BLaER1 (cell line): ENCODE measurements at regions not wholly inside any gene's neighbourhood (a gene's known extent, or its start where the extent isn't known, plus 50 kb on each side); places are given as distances from the start of the nearest gene placed in this dataset.
"Not testable (repeated sequence)": the region's sequence is repeated elsewhere in the genome, so short reads cannot be mapped to it uniquely, and the experiment has no call there.

Experiments used
- H3K27ac ChIP-seq: shearing (Covaris generic); formaldehyde crosslinking; 2 replicates; pipeline ENCODE4 v1.8.1; 2022
- H3K27me3 ChIP-seq: shearing (Covaris generic); formaldehyde crosslinking; 2 replicates; pipeline ENCODE4 v1.8.1; 2022
- H3K36me3 ChIP-seq: shearing (Covaris generic); formaldehyde crosslinking; 2 replicates; pipeline ENCODE4 v1.8.1; 2022
- H3K4me1 ChIP-seq: shearing (Covaris generic); formaldehyde crosslinking; 2 replicates; pipeline ENCODE4 v1.8.1; 2022
- H3K4me2 ChIP-seq: shearing (Covaris generic); formaldehyde crosslinking; 2 replicates; pipeline ENCODE4 v1.8.1; 2022
- H3K4me3 ChIP-seq: shearing (Covaris generic); formaldehyde crosslinking; 2 replicates; pipeline ENCODE4 v1.8.1; 2022
- H3K9ac ChIP-seq: shearing (Covaris generic); formaldehyde crosslinking; 2 replicates; pipeline ENCODE4 v1.8.1; 2022
- H3K9me3 ChIP-seq: shearing (Covaris generic); formaldehyde crosslinking; 2 replicates; pipeline ENCODE4 v1.8.1; 2022
- H4K20me1 ChIP-seq: shearing (Covaris generic); formaldehyde crosslinking; 2 replicates; pipeline ENCODE4 v1.8.1; 2022
- Cebpa-rat ChIP-seq: shearing (Covaris generic); IDR thresholded peaks from 2 replicates; pipeline ENCODE4 v1.8.1; 2022

GRCh38 chr3:115281697-115282675 lies 134.9 kb upstream of the ZBTB20 start:
- TF ChIP-seq Cebpa-rat, result no peak
- H3K36me3 ChIP-seq, result no peaks in the 10 kb centered on the region
- H3K4me2 ChIP-seq, result no peak overlapping the region
- no peaks in the 10 kb centered on the region for H4K20me1 ChIP-seq
- H3K4me1 ChIP-seq, result 0 out of 2 replicates have a peak, but pooled peaks cover 4% of the 10 kb centered on the region
- H3K9ac ChIP-seq, result no peak overlapping the region
- no peaks in the 10 kb centered on the region for H3K27me3 ChIP-seq
- H3K4me3 ChIP-seq, result no peak overlapping the region
- no peaks in the 10 kb centered on the region for H3K9me3 ChIP-seq
- H3K27ac ChIP-seq, result no peak overlapping the region

GRCh38 chr3:115284980-115285379 lies 137.9 kb upstream of the ZBTB20 start:
- no peak for TF ChIP-seq Cebpa-rat
- no peaks in the 10 kb centered on the region for H3K9me3 ChIP-seq
- no peaks in the 10 kb centered on the region for H4K20me1 ChIP-seq
- no peak overlapping the region for H3K9ac ChIP-seq
- no peak overlapping the region for H3K4me3 ChIP-seq
- no peaks in the 10 kb centered on the region for H3K36me3 ChIP-seq
- 0 out of 2 replicates have a peak, but pooled peaks cover 4% of the 10 kb centered on the region for H3K4me1 ChIP-seq
- H3K27ac ChIP-seq, result no peak overlapping the region
- H3K27me3 ChIP-seq, result no peaks in the 10 kb centered on the region
- no peak overlapping the region for H3K4me2 ChIP-seq

- no peak overlapping the region for H3K4me2 ChIP-seq
- H3K27me3 ChIP-seq, result no peaks in the 10 kb centered on the region
These were observed 139.6 kb upstream of the ZBTB20 start for GRCh38 chr3:115286529-115287197.

DNA sequence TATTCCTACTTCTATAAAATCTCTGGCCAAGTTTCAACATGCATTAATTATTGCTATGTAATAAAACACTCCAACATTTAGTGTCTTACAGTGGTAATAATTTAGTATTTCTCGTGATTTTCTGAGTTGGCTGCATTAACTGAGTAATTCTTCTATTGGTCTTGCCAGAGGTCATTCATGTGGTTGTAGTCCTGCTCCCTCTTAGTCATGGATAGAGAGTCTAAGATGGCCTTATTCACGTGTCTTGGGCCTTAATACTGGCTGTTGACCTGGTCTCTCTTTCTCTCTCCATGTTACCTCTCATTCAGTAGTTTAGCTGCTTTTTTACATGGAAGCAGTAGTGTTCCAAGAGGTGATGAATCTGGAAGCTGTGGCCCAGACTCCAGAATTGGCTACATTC lies 140.1 kb upstream of the ZBTB20 start:
- H4K20me1 ChIP-seq, result no peaks in the 10 kb centered on the region
- H3K27me3 ChIP-seq, result no peaks in the 10 kb centered on the region
- TF ChIP-seq Cebpa-rat, result no peak
- H3K4me3 ChIP-seq, result no peak overlapping the region
- no peaks in the 10 kb centered on the region for H3K4me1 ChIP-seq
- H3K4me2 ChIP-seq, result no peak overlapping the region
- no peak overlapping the region for H3K27ac ChIP-seq
- H3K9me3 ChIP-seq, result no peaks in the 10 kb centered on the region
- no peak overlapping the region for H3K9ac ChIP-seq
- no peaks in the 10 kb centered on the region for H3K36me3 ChIP-seq

More at GRCh38 chr3:115286529-115287197, 139.6 kb upstream of the ZBTB20 start:
- H3K36me3 ChIP-seq, result no peaks in the 10 kb centered on the region
- H4K20me1 ChIP-seq, result no peaks in the 10 kb centered on the region
- H3K9me3 ChIP-seq, result no peaks in the 10 kb centered on the region
- H3K9ac ChIP-seq, result no peak overlapping the region
- H3K4me1 ChIP-seq, result no peaks in the 10 kb centered on the region
- H3K27ac ChIP-seq, result no peak overlapping the region
- no peak for TF ChIP-seq Cebpa-rat
- no peak overlapping the region for H3K4me3 ChIP-seq

GRCh38 chr3:115292131-115292530 lies 145.0 kb upstream of the ZBTB20 start:
- no peaks in the 10 kb centered on the region for H4K20me1 ChIP-seq
- no peaks in the 10 kb centered on the region for H3K27me3 ChIP-seq
- no peak overlapping the region for H3K27ac ChIP-seq
- no peak overlapping the region for H3K4me3 ChIP-seq
- H3K9me3 ChIP-seq, result no peaks in the 10 kb centered on the region
- H3K9ac ChIP-seq, result no peak overlapping the region
- H3K4me1 ChIP-seq, result no peaks in the 10 kb centered on the region
- no peak for TF ChIP-seq Cebpa-rat
- H3K4me2 ChIP-seq, result no peak overlapping the region
- H3K36me3 ChIP-seq, result no peaks in the 10 kb centered on the region

- TF ChIP-seq Cebpa-rat, result no peak
These were observed 145.6 kb upstream of the ZBTB20 start for GRCh38 chr3:115292677-115293165.

GRCh38 chr3:115293321-115293720 lies 146.2 kb upstream of the ZBTB20 start:
- H3K36me3 ChIP-seq, result no peaks in the 10 kb centered on the region
- H3K27me3 ChIP-seq, result no peaks in the 10 kb centered on the region
- no peaks in the 10 kb centered on the region for H3K9me3 ChIP-seq
- no peaks in the 10 kb centered on the region for H4K20me1 ChIP-seq
- no peak overlapping the region for H3K4me3 ChIP-seq
- no peak overlapping the region for H3K4me2 ChIP-seq
- no peaks in the 10 kb centered on the region for H3K4me1 ChIP-seq
- TF ChIP-seq Cebpa-rat, result no peak
- no peak overlapping the region for H3K27ac ChIP-seq
- H3K9ac ChIP-seq, result no peak overlapping the region

More at GRCh38 chr3:115292677-115293165, 145.6 kb upstream of the ZBTB20 start:
- Histone ChIP-seq H3K27ac (no peak overlapping the region), H3K9ac (no peak overlapping the region), H3K9me3 (no peaks in the 10 kb centered on the region), H3K4me2 (no peak overlapping the region), H4K20me1 (no peaks in the 10 kb centered on the region), H3K36me3 (no peaks in the 10 kb centered on the region), H3K27me3 (no peaks in the 10 kb centered on the region), H3K4me1 (no peaks in the 10 kb centered on the region), H3K4me3 (no peak overlapping the region)

DNA sequence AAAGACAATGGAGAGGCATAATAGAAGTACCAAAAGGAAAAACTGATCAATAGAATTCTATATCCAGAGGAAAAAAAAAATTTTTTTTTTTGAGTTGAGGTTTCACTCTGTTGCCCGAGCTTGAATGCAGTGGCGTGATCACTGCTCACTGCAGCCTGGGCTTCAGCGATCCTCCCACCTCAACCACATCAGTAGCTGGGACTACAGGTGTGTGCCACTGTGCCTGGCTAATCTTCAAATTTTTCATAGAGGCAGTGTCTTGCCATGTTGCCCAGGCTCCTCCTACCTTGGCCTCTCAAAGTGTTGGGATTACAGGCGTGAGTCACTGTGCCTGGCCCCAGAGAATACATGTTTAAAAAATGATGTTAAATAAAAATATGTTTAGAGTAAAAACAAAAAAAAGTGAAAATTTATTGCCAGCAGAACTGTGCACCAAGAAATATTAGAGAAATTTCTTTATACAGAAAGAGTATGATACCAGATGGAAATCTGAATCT lies 154.3 kb upstream of the ZBTB20 start:
- TF ChIP-seq Cebpa-rat, result no peak

DNA sequence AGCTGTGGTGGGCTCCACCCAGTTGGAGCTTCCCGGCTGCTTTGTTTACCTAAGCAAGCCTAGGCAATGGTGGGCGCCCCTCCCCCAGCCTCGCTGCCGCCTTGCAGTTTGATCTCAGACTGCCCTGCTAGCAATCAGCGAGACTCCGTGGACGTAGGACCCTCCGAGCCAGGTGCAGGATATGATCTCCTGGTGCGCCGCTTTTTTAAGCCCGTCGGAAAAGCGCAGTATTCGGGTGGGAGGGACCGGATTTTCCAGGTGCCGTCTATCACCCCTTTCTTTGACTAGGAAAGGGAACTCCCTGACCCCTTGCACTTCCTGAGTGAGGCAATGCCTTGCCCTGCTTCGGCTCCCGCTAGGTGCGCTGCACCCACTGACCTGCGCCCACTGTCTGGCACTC lies 170.9 kb upstream of the ZBTB20 start:
- not testable (repeated sequence) for H3K4me3 ChIP-seq, H3K27ac ChIP-seq, H3K9ac ChIP-seq, H3K36me3 ChIP-seq, H4K20me1 ChIP-seq, H3K9me3 ChIP-seq, H3K4me1 ChIP-seq, H3K4me2 ChIP-seq, H3K27me3 ChIP-seq

More for the DNA sequence above, 154.3 kb upstream of the ZBTB20 start:
- H4K20me1 ChIP-seq, result no peaks in the 10 kb centered on the region
- no peak overlapping the region for H3K27ac ChIP-seq
- H3K4me2 ChIP-seq, result no peak overlapping the region
- H3K9me3 ChIP-seq, result no peaks in the 10 kb centered on the region
- no peak overlapping the region for H3K4me3 ChIP-seq
- H3K36me3 ChIP-seq, result no peaks in the 10 kb centered on the region
- H3K4me1 ChIP-seq, result no peaks in the 10 kb centered on the region
- H3K27me3 ChIP-seq, result no peaks in the 10 kb centered on the region
- H3K9ac ChIP-seq, result no peak overlapping the region

DNA sequence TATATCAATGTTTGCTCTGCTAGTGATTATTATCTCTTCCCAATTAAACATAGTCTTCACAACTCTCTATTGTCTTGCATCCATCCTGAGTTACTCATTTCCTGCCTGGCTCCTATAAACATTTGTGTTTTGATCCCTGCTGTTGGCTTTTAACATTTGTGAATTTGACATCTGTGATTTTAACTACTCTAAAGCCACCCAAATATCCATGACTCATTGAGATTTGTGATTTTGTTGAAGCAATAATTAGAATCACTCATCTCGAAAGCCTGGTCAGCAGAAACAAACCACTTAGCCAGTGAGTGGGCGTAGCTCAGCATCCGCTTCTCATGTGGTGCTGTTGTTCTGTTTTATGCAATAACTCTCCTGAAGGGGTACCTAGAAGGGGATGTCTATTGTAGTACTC lies 174.3 kb upstream of the ZBTB20 start:
- H3K9ac ChIP-seq, result no peak overlapping the region
- H3K4me3 ChIP-seq, result no peak overlapping the region
- no peak overlapping the region for H3K4me2 ChIP-seq
- H3K27ac ChIP-seq, result no peak overlapping the region
- no peaks in the 10 kb centered on the region for H3K27me3 ChIP-seq
- H3K4me1 ChIP-seq, result no peaks in the 10 kb centered on the region
- H3K9me3 ChIP-seq, result no peaks in the 10 kb centered on the region
- H3K36me3 ChIP-seq, result no peaks in the 10 kb centered on the region
- TF ChIP-seq Cebpa-rat, result no peak
- H4K20me1 ChIP-seq, result no peaks in the 10 kb centered on the region
